NCI-H1417 (cell line): ENCODE measurements at regions not wholly inside any gene's neighbourhood (a gene's known extent, or its start where the extent isn't known, plus 50 kb on each side); places are given as distances from the start of the nearest gene placed in this dataset.

Experiments used
- DNase-seq, 3 experiments: peaks; one replicate each; lab custom pipeline; 2025; lab: John Stamatoyannopoulos, UW

GRCh38 chr2:120567128-120567527 is 168.5 kb upstream of the GLI2 start:
- peak in 1 of 3 experiments; percentile 8 for DNase-seq

- no peak for DNase-seq
These were observed 167.3 kb upstream of the GLI2 start for GRCh38 chr2:120568089-120568974.

DNA sequence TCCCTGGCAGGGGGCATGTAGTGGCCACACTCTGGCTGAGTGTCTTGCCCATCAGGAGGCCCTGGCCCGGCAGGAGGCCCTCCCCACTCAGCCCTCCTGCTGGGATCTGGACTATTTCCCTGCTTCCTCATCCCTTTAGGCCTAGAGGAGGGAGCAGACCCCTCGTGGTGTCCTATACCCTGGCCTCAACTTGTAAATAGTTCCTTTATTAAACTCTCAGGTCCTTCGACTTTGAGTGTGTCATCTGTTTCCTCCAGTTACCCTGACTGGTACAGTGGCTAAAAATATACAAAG is 166.7 kb upstream of the GLI2 start:
- peak in 1 of 3 experiments; percentile 35 for DNase-seq

DNA sequence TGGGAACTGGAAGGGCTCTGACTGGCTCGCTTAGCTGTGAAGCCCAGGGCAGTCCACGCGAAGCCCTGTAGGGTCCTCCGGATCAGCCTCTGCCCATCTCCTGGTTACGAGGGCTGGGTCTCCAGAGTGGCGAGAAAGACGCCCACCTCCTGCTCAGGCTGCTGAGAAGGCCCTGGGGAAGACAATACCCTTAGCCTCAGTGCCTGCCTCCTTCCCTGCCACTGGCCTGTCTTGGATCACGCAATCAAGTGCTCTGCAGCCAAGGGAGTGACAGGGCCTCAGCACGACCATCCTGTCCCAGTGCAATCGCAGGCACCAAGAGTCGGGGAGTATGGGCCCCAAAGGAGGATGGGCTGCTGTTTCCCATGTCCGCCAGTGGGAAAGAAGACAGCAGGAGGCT is 165.7 kb upstream of the GLI2 start:
- no peak for DNase-seq

DNA sequence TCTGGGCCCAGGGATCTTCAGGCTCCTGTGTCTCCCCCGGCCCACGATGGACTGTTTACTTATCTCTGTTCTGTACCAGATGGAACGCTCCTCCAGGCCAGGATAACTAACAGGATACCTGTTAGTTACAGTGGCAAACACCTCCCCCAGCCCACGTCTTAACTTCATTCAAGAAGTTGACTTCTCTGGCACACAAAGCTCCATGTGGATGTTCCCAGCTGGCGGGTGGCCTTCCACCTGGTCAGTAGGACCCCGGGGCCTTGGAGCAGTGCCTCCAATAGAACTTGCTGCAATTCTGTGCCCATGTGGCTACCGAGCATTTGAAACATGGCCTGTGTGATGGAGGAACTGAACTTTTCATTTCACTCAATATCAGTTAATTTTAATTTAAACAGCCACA is 165.1 kb upstream of the GLI2 start:
- DNase-seq = no peak

DNA sequence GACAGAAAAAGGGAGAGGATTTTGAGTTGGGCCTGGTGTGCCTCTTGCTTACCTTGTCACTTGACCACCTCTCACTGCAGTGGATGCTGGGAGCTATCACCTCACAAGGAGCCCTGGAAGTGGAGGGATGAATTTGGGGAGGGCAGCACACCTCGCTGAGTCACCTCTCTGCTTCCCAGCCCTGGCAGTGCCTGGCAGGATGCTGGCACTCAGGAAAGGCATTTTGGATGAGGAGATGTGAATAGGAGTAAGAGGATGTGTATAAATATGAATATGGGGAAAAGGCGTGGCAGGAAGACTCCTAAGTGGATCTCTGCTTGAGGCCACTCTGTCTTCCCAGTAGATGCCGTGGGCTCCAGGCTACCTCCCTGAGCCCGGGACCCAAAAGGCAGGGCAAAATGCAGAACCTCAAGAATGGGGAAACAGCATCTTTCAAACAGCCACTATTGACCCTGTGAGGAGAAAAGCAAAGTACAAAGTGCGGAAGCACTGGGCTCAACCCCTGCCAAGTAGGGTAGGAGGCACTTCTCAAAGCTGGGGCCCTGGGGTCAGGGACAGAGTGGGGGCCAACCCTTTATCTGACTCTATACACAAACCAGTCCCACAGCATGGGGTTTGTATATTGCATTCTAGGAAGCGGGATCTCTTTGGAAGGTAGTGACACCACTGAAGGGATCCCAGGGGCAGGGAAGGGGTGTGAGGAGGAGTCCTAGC is 164.5 kb upstream of the GLI2 start:
- no peak for DNase-seq

DNA sequence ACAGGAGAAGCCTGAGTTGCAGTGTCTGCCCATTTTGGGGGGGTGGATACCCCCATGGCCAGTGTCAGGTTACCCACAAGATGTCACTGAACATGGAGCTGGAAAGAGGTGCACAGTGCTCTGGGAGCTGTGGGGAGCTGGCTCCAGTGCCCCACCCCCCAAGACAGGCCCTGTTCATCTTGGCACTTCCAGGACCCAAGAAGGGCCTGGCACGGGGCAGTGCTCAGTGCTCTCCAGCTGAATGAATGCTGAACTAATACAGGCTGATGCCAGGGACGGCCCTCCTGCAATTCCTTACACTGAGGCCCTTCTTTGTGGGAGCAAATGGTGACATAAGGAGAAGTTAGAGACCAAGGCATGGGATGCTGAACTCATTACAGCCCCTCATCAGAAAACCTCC is 163.4 kb upstream of the GLI2 start:
- DNase-seq = no peak

DNA sequence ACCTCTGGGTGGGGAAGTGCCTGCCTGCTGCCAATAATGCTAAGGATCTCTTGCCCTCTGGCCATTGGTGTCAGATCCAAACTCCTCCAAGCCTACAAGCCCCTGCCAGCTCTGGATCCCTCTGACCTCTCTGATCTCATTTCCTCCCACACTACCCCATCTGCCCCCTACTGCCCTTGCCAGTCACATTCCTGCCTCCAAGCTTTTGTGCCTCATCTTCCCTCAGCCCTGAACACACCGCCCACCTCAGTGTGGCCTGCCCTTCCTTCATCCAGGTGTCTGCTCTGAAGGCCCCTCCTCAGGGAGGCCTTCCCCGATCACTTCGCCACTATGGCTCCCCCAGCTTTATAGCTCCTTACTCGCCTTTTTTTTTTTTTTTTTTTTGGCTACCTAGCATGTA is 161.0 kb upstream of the GLI2 start:
- no peak for DNase-seq

DNA sequence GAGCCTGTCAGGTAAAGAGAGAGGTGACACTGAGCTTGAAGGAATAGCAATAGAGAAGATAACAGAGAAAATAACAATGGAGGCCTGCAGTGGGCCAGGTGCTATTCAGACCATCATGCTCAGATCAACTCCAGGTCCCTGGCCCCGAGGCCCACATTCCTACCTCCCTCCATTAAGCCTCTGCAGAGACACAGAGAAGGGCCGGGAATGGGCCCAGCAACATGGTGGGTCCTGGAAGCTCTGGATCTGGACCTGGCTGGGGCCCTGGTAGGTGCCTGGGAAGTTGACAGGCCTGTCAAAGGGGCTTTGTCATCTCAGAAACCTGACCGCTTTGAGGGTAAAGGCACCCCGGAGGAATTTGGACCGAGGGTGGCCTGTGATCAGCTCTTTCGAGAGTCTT is 159.7 kb upstream of the GLI2 start:
- no peak for DNase-seq

- no peak for DNase-seq
These were observed 158.9 kb upstream of the GLI2 start for GRCh38 chr2:120576509-120577474.

DNA sequence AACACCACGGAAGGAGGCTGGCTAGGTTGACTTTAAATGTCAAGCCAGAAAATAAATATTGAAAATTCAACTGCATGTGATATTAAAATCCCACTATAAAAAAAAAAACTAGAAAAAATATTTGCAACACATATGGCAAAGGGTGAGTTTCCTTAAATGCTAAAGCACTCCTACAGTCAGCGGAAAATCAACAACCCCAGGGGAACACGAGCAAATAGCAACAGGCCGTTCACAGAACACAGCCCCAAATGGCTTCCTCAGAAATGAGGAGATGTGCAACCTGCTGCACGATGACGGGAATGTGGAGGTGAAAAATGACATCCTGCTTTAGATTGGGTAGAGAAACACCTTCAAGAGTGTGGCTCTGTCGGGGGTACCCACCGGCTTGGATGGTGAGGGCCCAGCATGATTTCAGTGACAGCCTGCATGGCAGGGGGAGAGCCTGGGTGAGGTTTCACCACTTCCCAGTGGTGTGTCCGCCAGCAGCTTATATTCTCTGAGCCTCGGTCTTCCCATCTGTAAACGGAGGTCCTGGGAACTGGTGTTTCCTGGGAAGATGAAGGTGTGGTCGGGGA is 157.9 kb upstream of the GLI2 start:
- no peak for DNase-seq

DNA sequence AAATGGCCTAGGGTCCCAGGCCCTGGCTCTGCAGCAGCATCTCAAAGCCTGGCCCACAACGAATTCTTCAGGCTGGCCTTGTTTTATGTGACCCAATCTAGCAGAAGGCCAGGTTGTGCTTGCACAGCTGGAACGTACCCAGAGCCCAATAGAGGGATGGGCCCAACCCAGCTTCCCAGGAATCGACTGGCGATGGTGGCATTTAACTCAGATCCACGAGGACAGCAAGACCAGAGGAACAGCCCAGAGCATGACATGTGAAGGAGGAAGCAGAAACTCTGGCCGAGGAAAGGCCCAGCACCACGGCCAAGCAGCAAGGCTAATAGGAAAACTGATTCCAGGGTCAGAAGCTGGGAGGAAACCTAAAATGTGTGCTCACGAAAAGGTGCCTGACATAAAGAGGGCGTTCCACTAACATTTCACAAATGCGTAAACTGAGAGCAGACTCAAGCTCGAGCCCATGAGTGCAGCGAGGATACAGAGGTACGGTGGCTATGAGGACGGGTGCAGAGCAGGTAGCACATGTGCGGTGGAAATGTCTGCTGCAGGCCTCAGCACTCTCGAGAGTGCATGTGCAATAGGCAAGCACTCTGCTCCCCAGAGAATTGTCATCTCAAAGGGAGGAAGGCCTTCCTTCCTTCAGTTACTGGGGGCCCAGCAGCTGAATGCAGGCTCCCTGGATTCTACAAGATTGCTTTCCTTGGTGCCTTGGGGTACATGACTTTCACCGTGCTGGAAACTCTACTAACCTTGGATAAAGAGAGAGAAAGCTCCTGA is 156.9 kb upstream of the GLI2 start:
- DNase-seq = no peak

GRCh38 chr2:120579916-120580685 is 155.6 kb upstream of the GLI2 start:
- DNase-seq = peak in 2 of 3 experiments; percentile 5 to 47

DNA sequence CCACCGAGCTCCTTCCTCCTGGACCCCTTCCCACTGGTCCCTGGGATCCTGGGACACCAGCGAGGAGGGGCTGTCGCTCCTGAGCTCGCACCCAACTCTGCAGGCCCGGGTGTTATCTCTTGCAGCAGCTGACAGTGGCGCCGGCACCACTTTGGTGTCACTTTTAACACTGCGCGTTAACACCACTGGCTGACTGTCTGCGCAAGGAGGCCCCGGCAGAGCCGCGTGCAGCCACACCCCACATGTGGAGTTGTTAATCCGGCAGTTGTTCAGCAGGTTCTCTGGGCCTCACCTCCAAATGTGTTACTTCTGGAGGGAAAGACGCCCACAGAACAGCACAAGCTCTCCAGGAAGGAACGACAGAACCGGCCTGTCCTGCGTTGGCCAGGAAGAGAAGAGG is 155.0 kb upstream of the GLI2 start:
- no peak for DNase-seq

DNA sequence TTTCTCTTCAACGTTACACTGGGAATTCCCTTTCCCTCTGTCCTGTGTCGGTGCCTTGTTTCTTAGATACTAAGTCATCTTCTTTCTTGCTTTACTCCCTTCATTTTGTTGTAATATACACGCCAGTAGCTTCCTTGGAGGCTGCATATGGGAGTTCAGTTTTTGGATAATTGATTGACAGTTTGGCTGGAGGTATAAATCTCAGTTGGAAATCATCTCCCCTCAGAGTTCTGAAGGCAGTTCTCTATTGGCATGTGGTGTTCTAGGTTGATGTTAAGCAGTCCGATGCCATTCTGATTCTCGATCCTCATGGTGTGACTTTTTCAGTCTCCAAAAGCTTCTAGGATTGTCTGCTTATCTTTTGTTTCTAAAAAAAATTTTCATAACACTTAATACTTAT is 152.5 kb upstream of the GLI2 start:
- no peak for DNase-seq

- no peak for DNase-seq
These were observed 151.7 kb upstream of the GLI2 start for GRCh38 chr2:120583851-120584570.

- DNase-seq = peak in 2 of 3 experiments; percentile 72 to 86
These were observed 149.0 kb upstream of the GLI2 start for GRCh38 chr2:120586507-120587278.

- DNase-seq = peak in 1 of 3 experiments; percentile 74
These were observed 148.2 kb upstream of the GLI2 start for GRCh38 chr2:120587279-120587996.
